NCI-H526 treated with DMSO at 0.1 percent for 48 hours (cell line): ENCODE measurements at regions not wholly inside any gene's neighbourhood (a gene's known extent, or its start where the extent isn't known, plus 50 kb on each side); places are given as distances from the start of the nearest gene placed in this dataset.

ENCODE experiments used
- DNase-seq: peaks from one replicate; lab custom pipeline; 2025; lab: John Stamatoyannopoulos, UW

GRCh38 chr16:26889740-26890139, 177.0 kb upstream of the C16orf82 start:
- DNase-seq: no peak

GRCh38 chr16:26898200-26898599, 168.5 kb upstream of the C16orf82 start:
- DNase-seq: no peak

- DNase-seq: no peak
Measured at GRCh38 chr16:26901196-26901861, 165.4 kb upstream of the C16orf82 start.

- DNase-seq: no peak
Measured at GRCh38 chr16:26901983-26902382, 164.7 kb upstream of the C16orf82 start.

GRCh38 chr16:26905336-26905735, 161.4 kb upstream of the C16orf82 start:
- no peak for DNase-seq

- DNase-seq: no peak
Measured at GRCh38 chr16:26909623-26910022, 157.1 kb upstream of the C16orf82 start.

- DNase-seq: no peak
Measured at GRCh38 chr16:26911436-26911835, 155.3 kb upstream of the C16orf82 start.

- DNase-seq: no peak
Measured at GRCh38 chr16:26913851-26914250, 152.9 kb upstream of the C16orf82 start.

- no peak for DNase-seq
Measured at GRCh38 chr16:26930786-26931581, 135.7 kb upstream of the C16orf82 start.

GRCh38 chr16:26950636-26951035, 116.1 kb upstream of the C16orf82 start:
- DNase-seq: no peak

GRCh38 chr16:26951950-26952349, 114.8 kb upstream of the C16orf82 start:
- DNase-seq: no peak

- DNase-seq: no peak
Measured at GRCh38 chr16:26952411-26952810, 114.3 kb upstream of the C16orf82 start.

GRCh38 chr16:26957283-26957859, 109.4 kb upstream of the C16orf82 start:
- no peak for DNase-seq

- no peak for DNase-seq
Measured at GRCh38 chr16:26959416-26960009, 107.2 kb upstream of the C16orf82 start.

- DNase-seq: no peak
Measured at GRCh38 chr16:26961459-26961858, 105.3 kb upstream of the C16orf82 start.

GRCh38 chr16:26963109-26963508, 103.6 kb upstream of the C16orf82 start:
- no peak for DNase-seq

- DNase-seq: no peak
Measured at GRCh38 chr16:26969589-26970231, 97.0 kb upstream of the C16orf82 start.

- no peak for DNase-seq
Measured at GRCh38 chr16:26970292-26970691, 96.4 kb upstream of the C16orf82 start.

GRCh38 chr16:26976873-26977272, 89.9 kb upstream of the C16orf82 start:
- no peak for DNase-seq

- no peak for DNase-seq
Measured at GRCh38 chr16:26981266-26981938, 85.3 kb upstream of the C16orf82 start.

GRCh38 chr16:26982422-26982821, 84.3 kb upstream of the C16orf82 start:
- DNase-seq: no peak

GRCh38 chr16:26983426-26983825, 83.3 kb upstream of the C16orf82 start:
- DNase-seq: no peak
